ENCODE measurements at regions not wholly inside any gene's neighbourhood (a gene's known extent, or its start where the extent isn't known, plus 50 kb on each side); places are given as distances from the start of the nearest gene placed in this dataset.

DNA sequence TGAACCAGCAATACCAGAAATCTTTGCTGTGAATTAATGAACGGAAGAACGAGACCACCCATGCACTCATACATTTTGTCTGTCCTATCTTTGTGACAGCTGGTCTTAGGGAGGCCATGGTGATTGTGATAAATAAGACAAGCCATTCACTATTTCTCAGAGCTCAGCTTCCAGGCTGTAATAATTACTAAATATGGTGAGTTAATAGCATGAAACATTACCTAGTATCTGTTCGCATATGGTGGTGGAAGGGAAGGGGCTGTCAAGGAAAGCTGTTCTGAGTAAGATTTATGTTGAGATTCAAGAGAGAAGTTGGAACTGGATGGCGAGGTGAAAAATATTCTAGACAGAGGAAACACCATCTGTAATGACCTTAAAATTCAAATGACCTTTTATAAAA is 719.0 kb upstream of the ZNF385D start:
- H3K27ac Mint-ChIP-seq: no peak overlapping the region
- peaks cover 10% of the 10 kb centered on the region for H3K9me3 Mint-ChIP-seq
- TF ChIP-seq, protein P1, sequence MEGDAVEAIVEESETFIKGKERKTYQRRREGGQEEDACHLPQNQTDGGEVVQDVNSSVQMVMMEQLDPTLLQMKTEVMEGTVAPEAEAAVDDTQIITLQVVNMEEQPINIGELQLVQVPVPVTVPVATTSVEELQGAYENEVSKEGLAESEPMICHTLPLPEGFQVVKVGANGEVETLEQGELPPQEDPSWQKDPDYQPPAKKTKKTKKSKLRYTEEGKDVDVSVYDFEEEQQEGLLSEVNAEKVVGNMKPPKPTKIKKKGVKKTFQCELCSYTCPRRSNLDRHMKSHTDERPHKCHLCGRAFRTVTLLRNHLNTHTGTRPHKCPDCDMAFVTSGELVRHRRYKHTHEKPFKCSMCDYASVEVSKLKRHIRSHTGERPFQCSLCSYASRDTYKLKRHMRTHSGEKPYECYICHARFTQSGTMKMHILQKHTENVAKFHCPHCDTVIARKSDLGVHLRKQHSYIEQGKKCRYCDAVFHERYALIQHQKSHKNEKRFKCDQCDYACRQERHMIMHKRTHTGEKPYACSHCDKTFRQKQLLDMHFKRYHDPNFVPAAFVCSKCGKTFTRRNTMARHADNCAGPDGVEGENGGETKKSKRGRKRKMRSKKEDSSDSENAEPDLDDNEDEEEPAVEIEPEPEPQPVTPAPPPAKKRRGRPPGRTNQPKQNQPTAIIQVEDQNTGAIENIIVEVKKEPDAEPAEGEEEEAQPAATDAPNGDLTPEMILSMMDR (conservative IDR thresholded peaks at IDR 0.05): no peak

GRCh38 chr3:22471557-22471956 is 720.5 kb upstream of the ZNF385D start:
- H3K9me3 Mint-ChIP-seq: peaks cover 10% of the 10 kb centered on the region
- H3K27me3 Mint-ChIP-seq: peaks cover 22% of the 10 kb centered on the region
- H3K36me3 Mint-ChIP-seq: no peaks in the 10 kb centered on the region
- TF ChIP-seq, protein P1 (conservative IDR thresholded peaks at IDR 0.05): no peak
- H3K4me3 Mint-ChIP-seq: no peak overlapping the region
- H3K4me1 Mint-ChIP-seq (ENCODE audit: unreplicated experiment): peaks cover 9% of the 10 kb centered on the region
- no peak for DNase-seq (ENCODE audit: extremely low spot score, unreplicated experiment)
- H3K27ac Mint-ChIP-seq: no peak overlapping the region

More for the DNA sequence above, 719.0 kb upstream of the ZNF385D start:
- Mint-ChIP-seq H3K36me3 (no peaks in the 10 kb centered on the region), H3K4me3 (no peak overlapping the region), H3K4me1 (ENCODE audit: unreplicated experiment) (peaks cover 9% of the 10 kb centered on the region), H3K27me3 (peaks cover 26% of the 10 kb centered on the region)
- no peak for DNase-seq (ENCODE audit: extremely low spot score, unreplicated experiment)

DNA sequence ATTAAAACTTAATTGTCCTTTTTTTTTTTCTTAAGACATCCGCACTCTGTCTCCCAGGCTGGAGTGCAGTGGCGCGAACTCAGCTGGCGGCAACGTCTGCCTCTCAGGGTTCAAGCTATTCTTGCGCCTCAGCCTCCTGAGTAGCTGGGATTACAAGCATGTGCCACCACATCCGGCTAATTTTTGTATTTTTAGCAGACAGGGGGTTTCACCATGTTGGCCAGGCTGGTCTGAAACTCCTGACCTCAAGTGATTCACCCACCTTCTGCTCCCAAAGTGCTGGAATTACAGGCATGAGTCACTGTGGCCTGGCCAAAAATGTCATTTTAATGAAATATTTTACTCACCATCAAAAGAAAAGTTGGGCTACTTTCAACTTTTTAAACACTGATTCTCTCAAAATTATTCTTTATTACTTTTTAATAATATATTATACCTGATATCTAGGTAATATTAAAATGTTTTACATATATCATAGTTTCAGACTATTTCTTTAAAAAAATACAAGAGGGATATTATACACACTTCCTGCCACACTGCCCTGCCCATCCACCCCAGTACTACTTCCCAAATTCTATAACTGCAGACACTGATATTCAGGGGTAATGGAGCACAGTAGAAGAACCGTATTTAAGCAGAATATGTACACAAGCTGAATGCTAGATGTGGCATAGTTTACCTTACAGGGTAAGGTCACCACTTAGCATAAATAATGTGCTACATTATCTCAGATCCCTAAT is 723.9 kb upstream of the ZNF385D start:
- TF ChIP-seq, protein P1 (conservative IDR thresholded peaks at IDR 0.05): no peak
- Mint-ChIP-seq H3K4me1 (ENCODE audit: unreplicated experiment) (peaks cover 7% of the 10 kb centered on the region), H3K9me3 (peaks cover 10% of the 10 kb centered on the region), H3K27ac (no peak overlapping the region), H3K27me3 (peaks cover 24% of the 10 kb centered on the region), H3K36me3 (no peaks in the 10 kb centered on the region), H3K4me3 (no peak overlapping the region)
- DNase-seq (ENCODE audit: extremely low spot score, unreplicated experiment): no peak

DNA sequence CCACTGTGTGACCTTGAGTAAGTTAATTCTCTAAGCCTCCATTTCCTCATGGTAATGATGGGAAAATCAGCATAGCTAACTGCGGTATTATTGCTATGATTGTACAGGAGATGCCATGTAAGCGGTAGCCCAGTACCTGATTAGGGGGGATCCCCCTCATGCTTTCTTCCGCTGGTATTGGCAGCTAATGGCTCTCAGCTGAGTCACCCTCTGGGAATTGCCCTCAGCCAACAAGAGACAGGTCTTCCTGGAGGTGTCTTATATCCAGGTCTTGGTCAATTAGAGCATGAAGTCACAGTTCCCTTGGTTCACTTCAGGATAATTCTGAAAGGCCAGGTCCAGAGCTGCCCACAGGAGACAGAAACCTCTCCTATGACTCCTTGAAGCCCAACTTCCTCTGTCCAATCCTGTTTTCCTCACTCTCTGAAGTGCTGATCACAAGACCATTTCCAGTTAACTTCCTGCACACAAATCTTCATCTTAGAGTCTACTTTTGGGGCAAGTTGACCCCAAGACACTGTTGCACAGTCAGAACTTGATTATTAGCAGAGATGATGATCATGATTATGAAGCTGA is 724.7 kb upstream of the ZNF385D start:
- Mint-ChIP-seq H3K27ac (no peak overlapping the region), H3K4me3 (no peak overlapping the region), H3K4me1 (ENCODE audit: unreplicated experiment) (no peaks in the 10 kb centered on the region), H3K27me3 (peaks cover 25% of the 10 kb centered on the region), H3K9me3 (peaks cover 10% of the 10 kb centered on the region), H3K36me3 (no peaks in the 10 kb centered on the region)
- TF ChIP-seq, protein P1 (conservative IDR thresholded peaks at IDR 0.05): no peak
- DNase-seq (ENCODE audit: extremely low spot score, unreplicated experiment): no peak

DNA sequence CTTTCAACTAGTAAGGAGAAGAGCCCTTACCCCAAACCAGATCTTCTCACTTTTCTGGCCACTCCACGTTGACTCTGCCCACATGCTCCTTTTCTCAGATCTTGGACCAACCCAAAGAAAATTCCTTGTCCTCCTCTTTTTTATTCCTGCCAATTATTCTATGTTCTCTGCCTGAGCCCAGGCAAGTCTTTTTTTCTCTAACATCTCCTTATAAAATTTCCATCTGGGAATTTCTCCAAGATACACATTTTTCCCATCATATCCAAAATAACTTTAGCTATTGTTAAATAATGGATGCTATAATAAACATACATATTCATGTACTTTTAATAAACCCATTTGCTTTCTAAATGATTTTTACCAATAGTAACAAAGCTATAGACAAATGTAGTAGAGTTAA is 726.0 kb upstream of the ZNF385D start:
- H3K9me3 Mint-ChIP-seq: peaks cover under 1% of the 10 kb centered on the region
- DNase-seq (ENCODE audit: extremely low spot score, unreplicated experiment): no peak

More for the DNA sequence above, 726.0 kb upstream of the ZNF385D start:
- Mint-ChIP-seq H3K27ac (no peak overlapping the region), H3K27me3 (peaks cover 19% of the 10 kb centered on the region), H3K4me1 (ENCODE audit: unreplicated experiment) (no peaks in the 10 kb centered on the region), H3K36me3 (no peaks in the 10 kb centered on the region), H3K4me3 (no peak overlapping the region)
- TF ChIP-seq, protein P1 (conservative IDR thresholded peaks at IDR 0.05): no peak
